SK-N-SH treated with all-trans-retinoic acid at 6 μM for 48 hours (cell line): ENCODE measurements at regions not wholly inside any gene's neighbourhood (a gene's known extent, or its start where the extent isn't known, plus 50 kb on each side); places are given as distances from the start of the nearest gene placed in this dataset.

ENCODE experiments used
- ATAC-seq: fragments of 200-7000 bp; cut with Tn5 transposase; 3 replicates; pipeline ENCODE4 v1.9.1; 2020; ENCODE audit warnings: mild to moderate bottlenecking, moderate library complexity
- ARNTL ChIP-seq: fragments of 450-650 bp; formaldehyde crosslinking; IDR thresholded peaks from 2 replicates; pipeline ENCODE4 v1.5.0; 2020; ENCODE audit warnings: low read depth, mild to moderate bottlenecking, moderate library complexity, borderline replicate concordance
- CREB5 ChIP-seq: fragments of 250-450 bp; sonication (Bioruptor Pico); IDR thresholded peaks from 2 replicates; pipeline ENCODE4 v1.5.1; 2020; ENCODE audit warnings: low read depth, mild to moderate bottlenecking, moderate library complexity
- CSDC2 ChIP-seq: fragments of 250-450 bp; sonication (Bioruptor Pico); IDR thresholded peaks from 2 replicates; pipeline ENCODE4 v1.5.0; 2020; ENCODE audit warnings: mild to moderate bottlenecking, moderate library complexity
- CSRNP3 ChIP-seq: fragments of 250-450 bp; sonication (Bioruptor Pico); IDR thresholded peaks from 2 replicates; pipeline ENCODE4 v1.5.1; 2021; ENCODE audit warnings: mild to moderate bottlenecking, moderate library complexity
- ESRRG ChIP-seq: fragments of 250-450 bp; sonication (Bioruptor Pico); IDR thresholded peaks from 2 replicates; pipeline ENCODE4 v1.6.1; 2021; ENCODE audit warnings: mild to moderate bottlenecking
- GLIS3 ChIP-seq: fragments of 250-450 bp; sonication (Bioruptor Pico); IDR thresholded peaks from 2 replicates; pipeline ENCODE4 v1.5.0; 2020; ENCODE audit warnings: mild to moderate bottlenecking, moderate library complexity
- OSR1 ChIP-seq: fragments of 250-450 bp; sonication (Bioruptor Pico); IDR thresholded peaks from 2 replicates; pipeline ENCODE4 v1.8.0; 2022; ENCODE audit warnings: moderate library complexity, mild to moderate bottlenecking, inconsistent platforms
- PATZ1 ChIP-seq: fragments of 250-450 bp; sonication (Bioruptor Pico); IDR thresholded peaks from 2 replicates; pipeline ENCODE4 v1.8.0; 2020; ENCODE audit warnings: mild to moderate bottlenecking, moderate library complexity, borderline replicate concordance
- POU6F1 ChIP-seq: fragments of 250-450 bp; sonication (Bioruptor Pico); IDR thresholded peaks from 2 replicates; pipeline ENCODE4 v1.8.0; 2021; ENCODE audit warnings: low read depth, mild to moderate bottlenecking, moderate library complexity, borderline replicate concordance
- PPARA ChIP-seq: fragments of 250-450 bp; sonication (Bioruptor Pico); IDR thresholded peaks from 2 replicates; pipeline ENCODE4 v1.5.0; 2020; ENCODE audit warnings: mild to moderate bottlenecking, borderline replicate concordance
- RARB ChIP-seq: fragments of 250-450 bp; sonication (Bioruptor Pico); IDR thresholded peaks from 2 replicates; pipeline ENCODE4 v1.8.0; 2021; ENCODE audit warnings: mild to moderate bottlenecking, moderate library complexity
- TCF4 ChIP-seq: fragments of 250-450 bp; sonication (Bioruptor Pico); IDR thresholded peaks from 2 replicates; pipeline ENCODE4 v1.8.0; 2021; ENCODE audit warnings: mild to moderate bottlenecking, moderate library complexity, borderline replicate concordance
- TOX ChIP-seq: fragments of 250-450 bp; sonication (Bioruptor Pico); IDR thresholded peaks from 2 replicates; pipeline ENCODE4 v1.8.0; 2021; ENCODE audit warnings: mild to moderate bottlenecking, moderate library complexity, borderline replicate concordance
- TSHZ2 ChIP-seq: fragments of 250-450 bp; sonication (Bioruptor Pico); IDR thresholded peaks from 2 replicates; pipeline ENCODE4 v1.5.0; 2020; ENCODE audit warnings: mild to moderate bottlenecking, moderate library complexity
- ZC3H10 ChIP-seq: fragments of 250-450 bp; sonication (Bioruptor Pico); IDR thresholded peaks from 2 replicates; pipeline ENCODE4 v1.5.1; 2021; ENCODE audit warnings: mild to moderate bottlenecking, moderate library complexity
- ZFP3 ChIP-seq: fragments of 250-450 bp; sonication (Bioruptor Pico); IDR thresholded peaks from 2 replicates; pipeline ENCODE4 v1.5.0; 2020; ENCODE audit warnings: mild to moderate bottlenecking, moderate library complexity
- ZFP30 ChIP-seq: fragments of 450-650 bp; formaldehyde crosslinking; IDR thresholded peaks from 2 replicates; pipeline ENCODE4 v1.5.0; 2022; ENCODE audit warnings: mild to moderate bottlenecking, moderate library complexity
- ZNF565 ChIP-seq: fragments of 450-650 bp; formaldehyde crosslinking; conservative IDR thresholded peaks from 2 replicates; pipeline ENCODE4 v1.5.0; 2020; ENCODE audit warnings: low read depth, mild to moderate bottlenecking, moderate library complexity
- ZNF70 ChIP-seq: fragments of 450-650 bp; formaldehyde crosslinking; IDR thresholded peaks from 2 replicates; pipeline ENCODE4 v1.5.0; 2020; ENCODE audit warnings: mild to moderate bottlenecking, moderate library complexity
- ZNF8 ChIP-seq: fragments of 450-650 bp; formaldehyde crosslinking; IDR thresholded peaks from 2 replicates; pipeline ENCODE4 v1.5.0; 2020; ENCODE audit warnings: mild to moderate bottlenecking, moderate library complexity

GRCh38 chr1:55913565-55913964 is 665.8 kb downstream of the PLPP3 start:
- no peak for ATAC-seq
- TF ChIP-seq ESRRG (CRISPR knock-in tag) (no peak), TOX (CRISPR knock-in tag) (no peak), ZNF70 (CRISPR knock-in tag) (no peak), POU6F1 (CRISPR knock-in tag) (no peak), TSHZ2 (CRISPR knock-in tag) (no peak), GLIS3 (CRISPR knock-in tag) (no peak)

- TF ChIP-seq CREB5 (CRISPR knock-in tag) (no peak), ZNF70 (CRISPR knock-in tag) (no peak), ZC3H10 (CRISPR knock-in tag) (no peak), TCF4 (CRISPR knock-in tag) (no peak), CSDC2 (CRISPR knock-in tag) (no peak), ZNF565 (CRISPR knock-in tag) (no peak), PATZ1 (no peak), ESRRG (CRISPR knock-in tag) (no peak), TOX (CRISPR knock-in tag) (no peak), ZNF8 (CRISPR knock-in tag) (no peak), ZFP30 (CRISPR knock-in tag) (no peak), ARNTL (CRISPR knock-in tag) (no peak), CSRNP3 (no peak)
- TF ChIP-seq, all 23 proteins: peak for 0
- no peak for ATAC-seq
Measured at GRCh38 chr1:55912438-55912837, 666.9 kb downstream of the PLPP3 start.

GRCh38 chr1:55904541-55904940 is 674.8 kb downstream of the PLPP3 start:
- TF ChIP-seq ARNTL (CRISPR knock-in tag) = no peak
- TF ChIP-seq RARB (CRISPR knock-in tag) = no peak
- TF ChIP-seq ZFP3 = no peak
- no peak for TF ChIP-seq OSR1
- TF ChIP-seq CSRNP3 = no peak
- no peak for TF ChIP-seq ZNF70 (CRISPR knock-in tag)
- TF ChIP-seq PPARA (CRISPR knock-in tag) = no peak
- no peak for TF ChIP-seq CREB5 (CRISPR knock-in tag)
- TF ChIP-seq ZNF565 (CRISPR knock-in tag) = no peak
- TF ChIP-seq POU6F1 (CRISPR knock-in tag) = no peak
- TF ChIP-seq TOX (CRISPR knock-in tag) = no peak
- no peak for TF ChIP-seq CSDC2 (CRISPR knock-in tag)
- TF ChIP-seq, all 23 proteins: peak for 0
- no peak for ATAC-seq
